ENCODE measurements at regions not wholly inside any gene's neighbourhood (a gene's known extent, or its start where the extent isn't known, plus 50 kb on each side); places are given as distances from the start of the nearest gene placed in this dataset.

DNA sequence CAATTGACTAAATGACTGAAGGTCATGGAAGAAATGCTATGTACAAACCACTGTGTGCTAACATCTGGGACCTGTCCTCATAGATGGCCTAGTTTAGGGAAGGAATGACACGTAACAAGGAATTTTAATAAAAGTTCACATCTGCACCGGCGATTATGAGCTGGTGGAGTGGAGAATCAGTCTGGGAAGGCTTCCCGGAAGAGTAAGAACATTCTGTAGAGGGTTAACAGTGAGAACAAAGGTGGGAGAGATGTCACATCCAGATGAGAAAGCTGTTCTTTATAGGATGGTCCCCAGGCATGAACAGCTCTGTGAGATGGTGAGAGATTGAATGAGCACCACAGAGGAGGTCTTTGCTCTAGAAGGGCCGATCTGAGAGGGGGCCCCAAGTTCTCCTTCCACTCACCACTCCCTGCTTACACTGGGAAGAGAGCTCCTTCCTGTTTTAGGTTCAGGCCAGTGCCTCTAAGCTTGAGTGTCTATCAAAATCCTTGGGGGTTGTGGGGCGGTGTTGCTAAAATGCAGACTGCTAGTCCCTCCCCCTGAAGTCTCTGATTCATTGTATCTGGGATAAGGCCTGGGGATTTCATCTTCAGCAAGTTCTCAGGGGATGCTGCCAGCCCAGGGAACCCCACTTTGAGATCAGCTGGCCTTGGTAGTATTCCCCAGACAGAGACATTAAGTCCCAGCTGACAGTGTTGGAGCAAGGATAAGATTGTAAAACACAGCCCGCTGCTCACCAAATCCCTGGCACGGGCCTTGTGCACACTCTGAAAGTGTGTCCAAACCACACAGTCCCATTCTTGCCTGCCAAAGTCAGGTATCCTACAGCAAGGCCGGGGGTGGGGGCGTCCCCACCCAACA lies 294.7 kb upstream of the MAF start:
- H3K4me3 ChIP-seq (ENCODE audit: low read depth, low read length), result no peak overlapping the region
- TF ChIP-seq, protein P1, sequence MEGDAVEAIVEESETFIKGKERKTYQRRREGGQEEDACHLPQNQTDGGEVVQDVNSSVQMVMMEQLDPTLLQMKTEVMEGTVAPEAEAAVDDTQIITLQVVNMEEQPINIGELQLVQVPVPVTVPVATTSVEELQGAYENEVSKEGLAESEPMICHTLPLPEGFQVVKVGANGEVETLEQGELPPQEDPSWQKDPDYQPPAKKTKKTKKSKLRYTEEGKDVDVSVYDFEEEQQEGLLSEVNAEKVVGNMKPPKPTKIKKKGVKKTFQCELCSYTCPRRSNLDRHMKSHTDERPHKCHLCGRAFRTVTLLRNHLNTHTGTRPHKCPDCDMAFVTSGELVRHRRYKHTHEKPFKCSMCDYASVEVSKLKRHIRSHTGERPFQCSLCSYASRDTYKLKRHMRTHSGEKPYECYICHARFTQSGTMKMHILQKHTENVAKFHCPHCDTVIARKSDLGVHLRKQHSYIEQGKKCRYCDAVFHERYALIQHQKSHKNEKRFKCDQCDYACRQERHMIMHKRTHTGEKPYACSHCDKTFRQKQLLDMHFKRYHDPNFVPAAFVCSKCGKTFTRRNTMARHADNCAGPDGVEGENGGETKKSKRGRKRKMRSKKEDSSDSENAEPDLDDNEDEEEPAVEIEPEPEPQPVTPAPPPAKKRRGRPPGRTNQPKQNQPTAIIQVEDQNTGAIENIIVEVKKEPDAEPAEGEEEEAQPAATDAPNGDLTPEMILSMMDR (IDR thresholded peaks at IDR 0.05; ENCODE audit: insufficient read depth, low read depth, low read length, missing control alignments), result no peak
- DNase-seq (ENCODE audit: low read depth), result no peak

DNA sequence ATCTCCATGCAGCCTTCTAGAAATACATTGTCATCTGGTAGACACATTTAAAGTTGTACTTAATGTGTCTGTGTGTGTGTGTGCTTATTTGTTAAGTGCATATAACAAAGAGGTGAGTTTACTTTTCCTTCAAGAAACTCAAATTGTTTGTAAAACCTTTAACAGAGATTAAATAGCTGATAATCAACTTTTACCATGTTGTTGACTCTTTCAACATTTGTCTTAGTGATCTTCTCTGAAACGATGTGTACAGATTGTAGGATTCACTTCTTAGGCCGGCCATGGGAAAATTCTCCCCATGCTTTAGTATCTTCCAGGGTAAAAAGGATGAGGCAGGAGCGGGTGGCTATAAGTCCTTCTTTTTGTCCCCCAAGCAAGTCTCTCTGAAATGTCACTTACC lies 292.9 kb upstream of the MAF start:
- no peak for DNase-seq (ENCODE audit: low read depth)
- TF ChIP-seq, protein P1 (IDR thresholded peaks at IDR 0.05; ENCODE audit: insufficient read depth, low read depth, low read length, missing control alignments), result no peak
- no peak overlapping the region for H3K4me3 ChIP-seq (ENCODE audit: low read depth, low read length)

DNA sequence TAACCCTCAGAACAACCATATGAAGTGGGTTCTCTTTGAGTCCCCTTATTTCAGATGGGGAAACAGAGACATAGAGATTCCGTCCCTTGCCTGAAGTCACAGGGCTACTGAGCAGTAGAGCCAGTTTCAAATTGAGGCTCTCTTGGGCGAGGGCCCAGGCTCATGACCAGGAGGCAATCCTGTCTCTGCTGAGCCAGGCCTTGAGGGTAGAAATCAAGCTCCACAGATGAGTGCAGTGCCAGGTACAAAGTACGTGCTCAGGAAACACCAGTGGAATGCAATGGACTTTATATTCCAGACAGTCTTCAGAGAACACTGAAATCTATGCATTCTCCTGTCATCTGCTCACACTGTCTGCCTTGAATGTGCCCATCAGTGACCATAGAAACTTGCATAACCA lies 291.7 kb upstream of the MAF start:
- TF ChIP-seq, protein P1 (IDR thresholded peaks at IDR 0.05; ENCODE audit: insufficient read depth, low read depth, low read length, missing control alignments), result no peak
- no peak overlapping the region for H3K4me3 ChIP-seq (ENCODE audit: low read depth, low read length)
- DNase-seq (ENCODE audit: low read depth), result no peak

DNA sequence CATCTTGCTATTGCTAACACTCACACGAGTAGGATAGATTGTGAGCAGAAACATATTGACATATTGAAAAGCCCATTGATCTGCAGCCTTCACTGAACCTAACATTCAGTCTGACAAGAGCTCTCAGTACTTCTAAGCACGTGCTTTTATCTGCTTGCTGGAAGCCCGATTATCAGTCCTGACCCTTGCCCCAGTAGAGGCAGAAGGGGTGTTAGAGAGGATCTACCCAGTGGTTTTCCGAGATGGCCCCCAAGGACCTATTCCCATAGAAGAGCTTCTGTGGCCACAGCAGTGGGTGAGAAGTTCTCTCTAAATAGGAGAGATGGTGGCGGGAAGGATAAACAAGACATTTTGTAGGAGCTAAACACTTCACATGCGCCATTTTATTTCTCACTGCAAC lies 290.9 kb upstream of the MAF start:
- H3K4me3 ChIP-seq (ENCODE audit: low read depth, low read length), result no peak overlapping the region
- DNase-seq (ENCODE audit: low read depth), result no peak
- TF ChIP-seq, protein P1 (IDR thresholded peaks at IDR 0.05; ENCODE audit: insufficient read depth, low read depth, low read length, missing control alignments), result no peak

DNA sequence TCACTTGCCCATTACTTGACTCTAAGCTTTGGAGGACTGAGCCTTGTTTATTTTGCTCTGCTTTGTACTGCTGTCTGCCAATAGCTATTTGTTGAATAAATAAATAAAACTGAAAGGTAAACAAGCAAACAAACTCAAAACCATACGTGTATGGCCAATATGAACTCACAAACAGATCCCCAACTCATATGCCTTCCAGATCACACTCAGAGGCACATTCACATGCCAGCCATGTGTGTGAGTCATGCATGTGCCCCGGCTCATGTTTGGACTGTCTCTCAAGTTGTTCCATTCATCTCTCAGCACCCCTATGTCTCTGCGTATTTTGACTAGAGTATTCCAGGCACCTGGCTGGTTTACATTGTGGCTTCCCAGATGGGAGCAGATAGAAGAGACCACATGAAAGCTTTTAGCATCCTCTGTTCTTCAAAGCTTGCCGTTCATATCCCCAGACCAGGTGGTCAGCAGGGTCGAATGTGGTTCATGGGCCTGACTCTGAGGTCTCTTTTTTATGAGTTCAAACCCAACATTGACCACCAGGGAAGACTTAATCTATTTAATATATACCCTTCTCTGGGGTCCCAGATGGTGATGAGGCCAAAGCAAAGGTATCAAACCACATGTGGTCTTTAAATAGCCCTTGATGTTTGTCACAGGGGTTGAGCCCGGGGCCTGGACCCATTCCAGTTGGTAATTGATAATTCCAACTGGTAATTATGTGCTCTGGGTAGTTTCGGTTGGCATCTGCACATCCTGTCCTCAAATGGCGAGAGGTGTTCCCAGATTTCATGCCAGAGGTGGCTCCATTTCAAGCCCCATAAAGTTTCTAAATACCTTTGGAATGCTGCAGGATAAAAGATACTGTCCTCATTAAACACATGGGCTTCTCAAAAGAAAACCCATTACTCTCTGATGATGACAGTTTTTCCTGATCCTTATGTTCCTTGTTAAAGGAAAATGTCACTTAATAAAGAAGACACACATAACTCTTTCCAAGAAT lies 287.3 kb upstream of the MAF start:
- no peak overlapping the region for H3K4me3 ChIP-seq (ENCODE audit: low read depth, low read length)
- no peak for DNase-seq (ENCODE audit: low read depth)
- TF ChIP-seq, protein P1 (IDR thresholded peaks at IDR 0.05; ENCODE audit: insufficient read depth, low read depth, low read length, missing control alignments), result no peak

DNA sequence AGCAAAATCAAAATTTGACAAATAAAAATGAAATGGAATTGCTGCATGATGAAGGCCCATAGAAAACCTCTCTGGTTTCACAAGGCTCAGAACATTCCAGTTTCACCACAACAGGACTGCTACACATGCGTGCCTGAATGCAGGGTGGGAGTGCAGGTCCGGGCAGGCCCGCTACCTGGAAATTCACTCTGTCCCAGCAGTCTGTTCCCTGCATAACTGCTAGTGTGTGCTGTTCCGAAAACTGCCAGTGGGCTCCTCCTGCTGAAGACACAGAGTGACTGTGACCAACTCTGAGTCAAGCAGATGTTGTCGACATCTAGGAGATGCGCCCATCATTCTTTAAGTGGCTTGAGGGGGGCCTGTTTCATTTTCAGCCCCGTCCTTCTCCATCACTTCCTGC lies 284.8 kb upstream of the MAF start:
- DNase-seq (ENCODE audit: low read depth), result no peak
- H3K4me3 ChIP-seq (ENCODE audit: low read depth, low read length), result no peak overlapping the region
- TF ChIP-seq, protein P1 (IDR thresholded peaks at IDR 0.05; ENCODE audit: insufficient read depth, low read depth, low read length, missing control alignments), result no peak

All from GM12865 (cell line).